ENCODE measurements at regions not wholly inside any gene's neighbourhood (a gene's known extent, or its start where the extent isn't known, plus 50 kb on each side); places are given as distances from the start of the nearest gene placed in this dataset.

- no peak for TF ChIP-seq CTCF (IDR thresholded peaks at IDR 0.05; ENCODE audit: low read length)
- TF ChIP-seq EZH2 (IDR thresholded peaks at IDR 0.05; ENCODE audit: borderline replicate concordance, low read length): no peak
Measured at GRCh38 chr2:118687192-118687591, 160.3 kb downstream of the EN1 start.
